NCI-H2196 (cell line): ENCODE measurements at regions not wholly inside any gene's neighbourhood (a gene's known extent, or its start where the extent isn't known, plus 50 kb on each side); places are given as distances from the start of the nearest gene placed in this dataset.

Experiments
- DNase-seq: peaks from one replicate; lab custom pipeline; 2025; ENCODE audit not compliant: unreplicated experiment; lab: John Stamatoyannopoulos, UW

DNA sequence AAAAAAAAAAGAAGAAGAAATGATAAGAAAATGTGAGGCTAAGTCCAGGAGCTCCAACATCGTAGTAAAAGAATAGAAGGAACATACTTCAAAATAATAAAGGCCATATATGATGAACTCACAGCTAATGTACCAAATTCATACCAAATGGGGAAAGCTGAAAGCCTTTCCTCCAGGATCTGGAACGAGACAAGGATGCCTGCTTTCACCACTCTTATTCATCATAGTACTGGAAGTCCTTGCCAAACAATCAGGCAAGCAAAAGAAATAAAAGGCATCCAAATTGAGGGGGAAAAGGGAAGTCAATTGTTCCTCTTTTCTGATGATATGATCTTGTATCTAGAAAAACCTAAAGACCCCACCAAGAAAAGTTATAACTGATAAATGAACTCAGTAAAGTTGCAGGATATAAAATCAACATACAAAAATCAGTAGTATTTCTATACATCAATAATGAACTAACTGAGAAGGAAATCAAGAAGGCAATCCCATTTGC lies 170.6 kb downstream of the METTL4 start:
- DNase-seq, result no peak

DNA sequence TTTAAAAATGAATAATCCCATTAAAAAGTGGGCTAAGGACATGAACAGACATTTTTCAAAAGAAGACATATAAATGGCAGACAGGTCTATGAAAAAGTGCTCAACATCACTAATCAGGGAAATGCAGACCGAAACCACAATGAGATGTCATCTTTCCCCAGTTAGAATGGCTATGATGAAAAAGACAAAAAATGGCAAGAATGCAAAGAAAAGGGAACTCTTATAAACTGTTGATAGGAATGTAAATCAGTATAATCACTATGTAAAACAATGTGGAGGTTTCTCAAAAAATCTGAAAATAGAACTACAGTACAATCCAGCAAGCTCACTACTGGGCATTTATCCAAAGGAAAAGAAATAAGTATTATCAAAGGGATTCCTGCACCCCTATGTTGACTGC lies 169.2 kb downstream of the METTL4 start:
- no peak for DNase-seq

DNA sequence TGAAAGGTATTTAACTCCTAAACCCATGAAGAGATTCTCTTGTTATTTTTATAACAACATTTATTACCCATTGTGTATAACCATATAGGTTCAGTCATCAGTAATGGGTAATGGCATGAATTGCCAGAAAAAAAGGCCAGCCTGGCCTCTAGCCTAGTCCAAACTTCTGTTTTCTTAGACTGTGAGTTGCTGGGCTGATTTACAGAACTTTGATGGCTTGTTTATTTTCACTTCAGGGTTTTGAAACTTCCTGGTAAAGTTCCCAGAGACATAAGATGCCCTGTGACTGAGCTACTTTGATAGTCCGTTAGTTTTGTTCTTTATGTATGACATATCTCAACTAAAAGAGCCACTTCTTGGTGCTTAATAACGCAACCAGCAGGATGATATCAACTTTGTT lies 164.8 kb downstream of the METTL4 start:
- DNase-seq, result no peak

DNA sequence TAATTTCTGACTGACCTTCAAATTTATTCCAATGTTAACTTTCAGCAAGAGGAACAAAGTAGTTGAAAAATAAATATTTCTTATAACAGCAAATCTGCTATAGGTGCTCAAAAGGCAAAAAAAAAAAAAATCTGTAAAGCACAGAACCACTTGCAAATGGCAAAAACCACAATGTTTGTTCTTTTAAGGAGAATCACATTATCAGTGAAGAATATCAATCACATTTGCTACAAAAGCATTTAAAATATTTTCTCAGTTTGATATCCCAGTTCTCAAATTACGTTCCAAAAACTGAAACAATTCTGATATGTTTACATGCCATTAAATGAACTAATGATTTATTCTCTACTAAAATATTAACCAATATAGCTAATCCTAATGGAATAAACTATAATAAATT lies 163.3 kb downstream of the METTL4 start:
- DNase-seq, result no peak

DNA sequence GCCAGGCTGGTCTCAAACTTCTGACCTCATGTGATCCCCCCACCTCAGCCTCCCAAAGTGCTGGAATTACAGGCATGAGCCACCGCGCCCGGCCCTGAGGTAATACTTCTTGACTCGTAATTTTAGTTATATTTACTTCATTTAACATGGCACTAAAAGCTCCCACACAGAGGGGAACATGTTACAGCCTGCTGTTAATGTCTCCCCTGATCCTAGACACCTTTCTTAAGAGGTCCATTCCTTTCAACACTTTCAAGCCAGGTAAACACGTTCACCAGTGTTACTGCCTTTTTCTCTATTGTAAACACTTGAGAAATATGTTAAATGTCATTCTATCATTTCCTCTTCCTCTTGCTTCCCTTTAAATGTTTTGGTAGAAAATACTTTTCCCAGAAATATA lies 161.4 kb downstream of the METTL4 start:
- DNase-seq, result no peak

DNA sequence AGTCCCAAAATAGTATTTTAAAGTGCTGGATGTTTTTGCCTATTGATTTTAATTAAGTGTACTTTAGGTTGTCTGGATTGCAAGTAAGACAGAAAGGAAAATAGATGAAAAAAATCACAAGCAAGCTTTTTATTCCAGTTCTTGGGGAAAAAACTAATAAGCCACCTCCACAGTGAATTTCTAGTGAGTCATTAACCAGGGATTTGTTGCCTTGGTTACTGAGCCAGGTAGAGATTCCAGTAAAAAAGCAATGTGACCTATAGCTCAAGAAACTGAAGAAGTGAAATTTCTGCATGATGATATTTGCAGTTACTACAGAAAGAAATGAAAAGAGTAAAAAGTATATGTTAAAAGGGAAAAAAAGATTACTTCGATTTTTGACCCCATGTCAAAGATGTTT lies 160.6 kb downstream of the METTL4 start:
- DNase-seq, result no peak

DNA sequence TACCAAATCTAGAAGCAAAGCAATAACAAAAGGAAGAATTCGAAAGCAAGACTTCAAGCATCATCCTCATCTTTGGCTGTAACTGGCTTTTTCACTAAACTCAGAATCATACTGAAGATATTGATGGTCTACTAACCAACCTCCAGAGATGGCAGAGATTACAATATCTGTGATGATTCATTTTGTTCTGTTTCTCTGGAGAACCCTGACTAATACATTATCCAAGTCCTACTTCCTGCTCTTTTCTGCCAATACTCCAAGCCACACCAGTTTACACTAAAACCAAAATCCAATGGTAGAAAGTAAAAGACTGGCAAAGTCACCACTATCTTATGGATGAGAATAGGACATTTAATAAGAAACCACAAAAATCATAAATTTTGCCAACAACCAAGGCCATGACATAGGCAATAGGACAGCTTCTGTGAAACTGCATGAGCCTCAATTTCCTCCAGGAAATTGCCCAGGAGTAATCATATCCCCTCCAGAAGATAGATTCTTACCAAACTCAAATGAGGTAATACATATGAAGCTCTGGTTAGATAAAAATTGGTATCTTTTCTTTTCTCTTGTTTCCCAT lies 159.8 kb downstream of the METTL4 start:
- no peak for DNase-seq

DNA sequence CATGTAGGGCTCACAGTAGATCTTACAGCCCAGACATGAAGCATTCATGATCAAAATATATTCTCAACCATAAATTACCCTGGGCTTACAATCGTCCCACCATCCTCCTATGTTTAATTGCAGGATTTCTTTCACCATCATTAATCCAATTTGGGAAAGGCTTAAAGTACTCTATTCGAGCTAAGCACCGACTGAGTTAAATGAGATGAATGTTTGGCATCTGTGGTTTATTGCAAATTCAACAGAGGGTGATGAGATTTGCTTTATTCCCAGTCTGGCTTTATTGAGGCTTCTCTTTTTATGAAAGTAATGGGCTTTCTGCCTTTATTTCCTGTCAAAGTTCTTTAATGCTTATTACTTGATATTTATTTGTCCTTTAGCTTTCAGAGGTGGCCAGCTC lies 159.0 kb downstream of the METTL4 start:
- DNase-seq, result no peak

DNA sequence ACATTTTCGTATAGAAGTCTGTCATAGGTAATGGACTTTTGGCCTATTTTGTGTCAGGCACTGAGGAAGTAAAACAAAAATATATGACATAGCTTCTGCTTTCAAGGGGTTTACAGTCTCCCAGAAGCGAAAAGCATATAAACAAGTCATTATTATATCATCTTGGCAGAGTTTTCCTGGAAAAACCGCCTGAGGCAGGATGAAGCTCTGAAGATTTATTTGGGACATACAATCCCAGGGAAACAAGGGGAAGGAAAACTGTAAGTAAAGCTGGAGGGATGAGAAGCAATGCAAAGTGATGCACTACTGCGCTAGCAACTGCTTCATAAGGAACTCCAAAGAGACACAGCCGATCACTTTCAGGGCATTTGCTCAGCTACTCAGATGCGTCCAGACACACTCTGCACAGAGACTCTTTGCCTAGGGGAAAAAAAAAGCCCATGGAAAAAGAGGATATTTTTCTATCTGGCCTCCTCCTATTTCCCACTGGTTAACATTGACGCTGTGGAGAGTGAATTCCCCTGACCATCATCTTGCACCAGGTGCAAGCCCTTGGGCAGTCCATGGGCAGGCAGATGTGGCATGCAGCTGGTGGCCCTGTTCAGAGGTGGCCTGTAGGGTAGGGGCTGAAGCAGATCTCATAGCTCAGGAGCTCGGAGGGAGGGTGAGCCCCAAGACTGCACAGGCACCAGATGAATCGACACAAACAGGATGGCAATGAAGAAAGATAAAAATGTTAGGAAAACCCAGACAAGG lies 158.1 kb downstream of the METTL4 start:
- DNase-seq, result no peak

DNA sequence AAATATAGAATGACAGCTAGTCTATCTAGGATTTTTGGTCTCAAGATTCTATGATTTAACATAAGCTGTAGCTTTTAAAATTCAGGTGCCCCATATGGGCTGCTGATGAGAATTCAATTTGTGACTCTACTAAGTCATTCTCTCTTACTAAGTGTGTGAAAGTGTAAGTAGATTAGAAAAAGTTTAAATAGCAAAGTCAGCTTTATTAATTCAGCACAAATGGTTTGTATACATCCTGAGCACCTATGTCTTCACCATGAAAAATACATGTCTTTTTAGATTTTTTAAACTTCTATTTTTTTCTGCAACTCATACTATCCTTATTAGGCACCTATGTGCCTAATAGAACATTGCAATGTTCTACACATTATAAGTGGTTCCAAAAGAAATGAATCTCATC lies 157.1 kb downstream of the METTL4 start:
- no peak for DNase-seq

DNA sequence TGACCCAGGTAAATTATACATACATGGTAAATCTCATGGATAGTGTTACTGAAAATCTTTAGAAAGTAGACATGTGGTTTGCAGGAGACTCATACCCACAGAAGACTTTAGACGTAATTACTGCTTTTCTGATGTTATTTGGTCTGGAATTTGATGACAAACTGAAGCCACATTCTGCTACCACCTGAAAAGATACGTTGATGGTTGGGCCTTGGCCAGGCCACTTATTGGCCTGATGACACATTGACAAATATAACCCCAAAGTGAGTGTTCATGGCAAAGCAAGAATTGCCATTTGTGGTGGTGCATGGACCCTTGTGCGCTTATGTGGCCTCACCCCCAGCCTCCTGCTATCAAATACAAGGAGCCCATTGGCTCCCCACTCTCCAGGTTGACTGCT lies 155.6 kb downstream of the METTL4 start:
- DNase-seq, result no peak

DNA sequence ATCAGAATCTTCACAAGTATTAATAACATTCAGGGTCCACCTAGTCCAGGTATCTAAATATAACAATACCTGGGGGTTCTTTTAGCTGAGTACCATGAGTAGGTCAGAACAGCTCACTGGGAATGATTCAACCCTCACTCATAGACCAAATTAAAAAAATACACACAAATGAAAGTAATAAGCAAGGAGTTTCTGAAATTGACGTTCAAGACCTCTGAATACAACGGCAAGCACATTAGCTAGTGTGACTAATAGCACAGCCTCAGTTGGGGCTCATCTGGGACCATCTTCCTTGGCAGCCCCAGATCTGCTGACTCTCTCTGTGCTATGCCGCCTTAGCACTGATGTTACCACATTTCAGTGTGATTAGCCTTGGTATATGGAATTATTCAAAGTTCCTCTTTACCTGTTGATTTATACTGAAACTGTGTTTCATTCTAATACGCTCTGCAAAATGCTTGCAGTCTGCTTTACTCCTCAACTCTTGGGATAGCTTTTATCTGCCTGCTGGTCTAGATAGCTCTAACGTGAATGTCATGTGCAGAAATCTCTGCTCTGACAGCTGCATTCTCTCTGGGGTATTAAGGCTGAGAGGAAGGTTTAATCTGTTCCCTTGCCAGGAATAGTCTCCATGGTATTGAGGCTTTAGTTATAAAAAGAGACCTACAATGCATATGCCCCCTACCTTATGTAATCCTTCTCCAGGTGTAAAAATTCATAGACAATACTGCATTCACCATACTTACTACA lies 153.3 kb downstream of the METTL4 start:
- DNase-seq, result no peak

DNA sequence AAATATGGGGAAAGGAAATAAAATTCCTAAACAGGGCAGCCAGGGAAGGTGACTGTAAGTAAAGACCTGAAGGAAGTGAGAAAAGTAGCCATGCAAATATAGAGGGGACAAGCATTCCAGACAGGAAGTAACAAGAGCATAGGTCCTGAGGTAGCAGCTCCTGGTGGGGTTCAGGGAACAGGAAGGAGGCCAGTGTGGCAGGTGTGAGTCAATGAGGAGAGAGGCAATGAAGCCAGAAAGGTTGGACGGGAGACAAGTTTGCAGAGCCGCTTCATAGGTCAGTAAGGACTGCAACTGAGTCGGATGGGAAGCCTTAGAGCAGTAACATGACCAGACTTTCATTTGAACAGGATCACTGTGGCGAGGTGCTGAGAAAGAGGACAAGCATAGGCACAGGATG lies 150.9 kb downstream of the METTL4 start:
- DNase-seq, result no peak

DNA sequence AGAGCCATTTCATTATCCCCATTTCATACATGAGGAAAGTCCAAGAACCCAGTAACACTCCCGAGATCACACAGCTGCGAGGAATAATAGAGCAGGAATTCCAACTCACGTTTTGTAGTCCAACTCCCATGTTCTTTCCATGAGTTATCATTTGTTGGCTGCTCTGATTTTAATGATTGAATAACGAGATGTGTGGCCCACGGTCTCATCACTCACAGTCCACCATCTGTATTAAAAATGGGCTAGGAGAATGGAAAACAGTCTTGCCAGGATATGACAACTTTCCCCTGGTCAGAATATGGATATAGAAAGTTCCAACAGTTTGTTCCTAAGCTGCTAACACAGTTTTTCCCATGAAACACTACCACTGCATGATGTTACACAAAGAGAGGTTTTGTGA lies 147.5 kb downstream of the METTL4 start:
- no peak for DNase-seq

DNA sequence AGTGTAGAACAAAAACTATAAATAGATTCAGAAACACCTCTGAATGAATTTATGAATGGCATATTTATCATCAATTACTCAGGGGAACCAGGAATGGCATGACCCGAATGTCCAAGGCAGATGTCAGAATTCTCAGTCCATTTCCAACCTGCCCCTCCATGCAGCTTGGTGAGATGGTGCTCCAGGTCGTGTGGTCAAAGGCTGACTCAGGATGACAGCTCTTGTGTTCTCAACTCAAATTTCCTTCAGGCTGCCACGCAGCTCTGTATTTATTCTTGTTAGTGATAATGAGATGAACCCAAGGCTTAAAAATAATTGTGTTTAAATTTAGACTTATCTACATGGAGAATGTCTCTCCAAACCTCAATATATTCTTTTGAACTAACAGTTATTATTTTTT lies 146.9 kb downstream of the METTL4 start:
- no peak for DNase-seq

DNA sequence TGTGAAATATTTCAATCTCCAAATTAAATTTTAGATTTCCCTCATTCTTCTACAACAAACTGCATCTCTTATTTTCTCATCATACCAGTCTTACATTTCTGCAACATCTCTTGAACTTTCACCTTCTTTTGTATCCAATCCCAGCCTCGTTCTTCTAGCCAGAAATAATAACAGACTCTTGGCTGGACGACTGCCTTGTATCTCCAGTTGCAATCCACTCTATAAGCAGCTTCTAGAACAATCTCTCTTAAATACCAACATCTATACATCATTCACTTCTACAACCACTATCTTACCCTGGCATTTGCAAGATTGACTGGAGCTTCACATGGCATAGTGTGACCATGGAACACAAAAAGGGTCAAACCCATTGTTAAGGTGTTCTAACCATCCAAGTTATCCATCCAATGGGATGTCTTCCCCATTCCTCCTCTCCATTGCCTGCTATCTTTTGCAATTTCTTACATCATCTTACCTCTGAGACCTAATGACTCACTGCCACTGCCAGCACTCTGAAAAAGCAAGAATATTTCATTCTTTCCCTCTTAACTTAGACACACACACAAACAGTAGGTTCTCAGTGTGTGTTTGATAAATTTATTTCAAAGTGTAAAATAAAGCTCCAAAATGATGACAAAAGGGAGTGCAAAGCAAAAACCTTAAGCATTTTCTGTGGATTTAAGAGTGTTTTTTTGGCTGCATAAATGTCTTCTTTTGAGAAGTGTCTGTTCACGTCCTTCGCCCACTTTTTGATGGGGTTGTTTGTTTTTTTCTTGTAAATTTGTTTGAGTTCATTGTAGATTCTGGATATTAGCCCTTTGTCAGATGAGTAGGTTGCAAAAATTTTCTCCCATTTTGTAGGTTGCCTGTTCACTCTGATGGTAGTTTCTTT lies 145.6 kb downstream of the METTL4 start:
- DNase-seq, result no peak

DNA sequence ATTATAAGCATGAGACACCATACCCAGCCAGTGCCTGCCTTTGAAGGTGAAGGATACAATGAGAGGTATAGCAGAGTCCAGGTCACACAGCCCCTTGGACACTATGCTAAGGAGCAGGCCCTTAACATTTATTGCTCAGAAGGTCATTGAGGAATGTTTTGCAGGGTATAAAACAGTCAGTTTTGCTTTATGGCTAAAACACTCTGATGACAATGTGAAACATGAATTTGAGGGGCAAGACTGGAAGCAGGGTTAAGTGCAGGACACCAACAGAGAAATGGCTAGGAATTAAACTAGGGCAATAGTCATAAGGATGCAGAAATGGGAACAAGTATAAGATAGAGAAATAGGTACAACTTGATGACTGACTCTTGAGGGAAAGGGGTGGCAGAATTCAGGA lies 141.1 kb downstream of the METTL4 start:
- no peak for DNase-seq

DNA sequence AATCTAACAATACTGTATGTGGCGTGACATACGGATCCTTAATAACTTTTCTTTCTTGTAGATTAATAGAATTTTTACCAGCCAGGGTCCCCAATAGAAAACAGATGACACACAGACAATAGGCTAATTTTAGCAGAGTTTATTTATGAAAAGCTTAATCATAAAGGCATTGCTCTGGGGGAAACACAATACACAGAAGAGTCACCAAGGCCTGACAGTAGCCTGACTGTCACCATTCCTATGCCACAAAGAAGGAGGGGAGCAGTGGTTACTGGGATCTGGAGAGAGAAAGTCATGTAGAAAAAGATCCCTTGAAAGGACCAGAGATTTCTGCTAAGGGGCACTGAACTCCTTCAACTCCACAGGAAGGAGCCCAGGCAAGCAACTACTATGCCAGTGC lies 139.5 kb downstream of the METTL4 start:
- no peak for DNase-seq

DNA sequence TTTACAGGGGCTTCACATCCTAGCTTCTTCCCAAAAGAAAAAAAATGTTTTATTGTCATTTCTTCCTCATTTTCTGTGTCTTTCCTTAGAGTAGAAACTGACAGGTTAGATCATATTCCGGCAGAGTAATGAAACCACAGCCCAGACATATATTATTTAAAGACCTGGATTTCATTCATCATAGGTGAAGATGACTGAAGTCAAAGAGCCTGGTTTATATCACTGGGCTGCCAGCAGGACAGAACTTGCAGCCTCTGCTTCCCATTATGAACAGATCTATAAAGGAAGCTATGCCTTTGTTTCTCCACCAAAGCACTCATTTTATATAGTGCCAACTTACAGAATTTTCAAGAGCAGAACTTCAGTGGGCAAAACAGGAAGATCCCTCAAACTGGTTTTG lies 137.9 kb downstream of the METTL4 start:
- no peak for DNase-seq

DNA sequence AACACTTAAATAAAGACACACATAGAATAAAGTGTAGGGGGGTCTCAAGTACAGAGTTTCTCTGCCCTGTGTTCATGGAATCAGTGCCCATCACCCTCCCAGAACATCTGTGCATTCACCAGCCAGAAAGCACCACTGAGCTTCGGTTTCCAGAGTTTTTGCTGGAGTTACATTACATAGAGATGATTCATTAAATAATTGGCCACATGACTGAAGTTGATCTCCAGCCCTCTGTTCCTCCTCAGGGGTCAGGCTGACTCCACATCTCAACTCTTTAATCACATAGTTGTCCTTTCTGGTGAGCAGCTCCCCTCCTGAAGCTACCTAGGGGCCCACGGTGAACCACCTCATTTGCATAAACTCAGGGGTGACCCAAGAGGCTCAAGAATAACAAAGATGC lies 129.8 kb downstream of the METTL4 start:
- no peak for DNase-seq

DNA sequence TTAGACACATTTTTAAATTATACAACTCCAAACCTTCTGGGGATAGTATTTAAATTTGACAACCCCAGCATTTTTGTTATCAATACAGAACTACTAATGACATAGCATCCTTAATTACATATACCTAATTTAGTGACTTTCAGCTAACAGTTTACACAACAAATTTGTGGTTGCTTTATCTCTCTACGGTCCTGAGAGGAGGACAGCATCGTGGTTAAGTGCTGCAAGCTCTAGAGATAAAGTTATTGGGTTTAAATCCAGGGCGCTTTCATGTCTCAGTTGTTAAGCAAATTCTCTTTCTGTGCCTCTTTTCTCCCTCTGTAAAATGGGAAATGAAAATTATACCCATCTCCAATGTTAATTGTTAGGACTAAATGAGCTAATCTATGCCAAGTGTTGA lies 129.3 kb downstream of the METTL4 start:
- DNase-seq, result no peak
